ENCODE measurements at regions not wholly inside any gene's neighbourhood (a gene's known extent, or its start where the extent isn't known, plus 50 kb on each side); places are given as distances from the start of the nearest gene placed in this dataset.

DNA sequence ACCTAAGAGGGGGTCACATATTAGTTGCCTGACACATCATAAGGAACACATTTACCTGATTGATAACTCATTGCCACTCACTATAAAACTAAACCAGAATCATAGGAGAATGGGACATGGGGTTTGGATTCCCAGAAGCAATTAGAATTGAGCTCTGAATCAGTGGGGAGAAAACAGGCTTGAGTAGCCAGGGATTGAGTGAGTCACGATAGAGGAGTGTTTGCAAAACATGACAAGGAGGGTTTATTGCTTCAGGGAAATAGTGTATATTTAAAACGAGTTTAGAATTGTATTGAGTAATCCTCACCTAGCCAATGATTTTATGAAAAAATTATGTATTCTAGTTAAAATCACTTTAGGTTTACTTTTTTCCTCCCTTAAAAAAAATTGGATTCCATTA is 101.1 kb upstream of the THRB start:
- DNase-seq (ENCODE audit: low spot score), result no peak
- no peak for FAIRE-seq

DNA sequence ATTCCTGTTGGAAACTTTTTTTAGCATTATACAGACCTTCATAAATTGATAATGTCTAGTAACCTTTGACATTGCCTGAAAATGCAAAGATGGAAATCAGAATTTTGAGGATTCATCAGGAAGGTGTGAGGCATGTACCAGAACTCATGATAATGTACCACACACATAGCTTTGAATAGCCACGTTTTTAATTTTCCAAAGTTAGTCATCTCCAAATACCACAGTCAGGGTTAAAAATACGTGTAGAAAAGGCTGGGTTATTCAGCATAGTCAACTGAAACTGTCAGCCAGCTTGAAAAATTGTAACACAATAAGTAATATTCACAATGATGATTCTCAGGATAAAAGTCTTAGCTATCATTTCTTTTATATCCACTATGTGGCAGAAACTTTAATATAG is 102.0 kb upstream of the THRB start:
- FAIRE-seq (no peak), DNase-seq (ENCODE audit: low spot score) (no peak)

DNA sequence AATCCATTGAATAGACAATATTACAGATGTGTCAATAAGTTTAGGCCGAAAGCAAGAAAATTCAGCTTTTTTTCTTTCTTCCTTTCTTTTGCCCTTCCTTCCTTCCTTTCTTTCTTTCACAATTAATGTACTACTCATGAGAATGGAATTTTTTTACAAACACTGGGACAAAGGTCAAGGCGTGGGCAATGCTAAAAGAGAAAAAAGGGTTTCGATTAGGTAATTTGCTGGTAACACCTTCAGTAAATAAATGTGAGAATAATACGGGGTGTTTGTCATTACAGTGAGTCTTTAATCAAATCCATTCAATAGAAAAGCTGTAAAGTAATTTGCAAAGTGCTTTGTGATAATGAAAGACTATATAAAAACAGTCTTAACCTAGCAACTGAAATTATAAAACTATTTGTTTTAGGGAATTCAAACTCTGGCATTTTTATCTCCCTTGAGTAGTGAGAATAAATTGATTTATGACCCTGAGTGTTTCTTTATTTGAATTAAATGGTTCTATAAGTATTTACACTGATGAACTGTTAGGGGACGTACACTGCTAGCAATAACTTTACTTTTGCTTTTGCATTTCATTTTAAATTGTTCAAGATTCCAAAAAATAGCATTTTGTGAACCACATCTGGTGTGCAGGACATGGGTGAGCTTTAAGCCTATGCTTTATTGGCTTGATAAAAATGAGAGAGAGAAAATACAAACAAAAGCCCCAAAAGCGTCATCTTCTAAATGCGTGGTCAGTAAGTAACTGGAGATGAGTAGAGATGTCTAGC is 104.2 kb upstream of the THRB start:
- DNase-seq (ENCODE audit: low spot score) (peak; percentile 36), FAIRE-seq (no peak)

DNA sequence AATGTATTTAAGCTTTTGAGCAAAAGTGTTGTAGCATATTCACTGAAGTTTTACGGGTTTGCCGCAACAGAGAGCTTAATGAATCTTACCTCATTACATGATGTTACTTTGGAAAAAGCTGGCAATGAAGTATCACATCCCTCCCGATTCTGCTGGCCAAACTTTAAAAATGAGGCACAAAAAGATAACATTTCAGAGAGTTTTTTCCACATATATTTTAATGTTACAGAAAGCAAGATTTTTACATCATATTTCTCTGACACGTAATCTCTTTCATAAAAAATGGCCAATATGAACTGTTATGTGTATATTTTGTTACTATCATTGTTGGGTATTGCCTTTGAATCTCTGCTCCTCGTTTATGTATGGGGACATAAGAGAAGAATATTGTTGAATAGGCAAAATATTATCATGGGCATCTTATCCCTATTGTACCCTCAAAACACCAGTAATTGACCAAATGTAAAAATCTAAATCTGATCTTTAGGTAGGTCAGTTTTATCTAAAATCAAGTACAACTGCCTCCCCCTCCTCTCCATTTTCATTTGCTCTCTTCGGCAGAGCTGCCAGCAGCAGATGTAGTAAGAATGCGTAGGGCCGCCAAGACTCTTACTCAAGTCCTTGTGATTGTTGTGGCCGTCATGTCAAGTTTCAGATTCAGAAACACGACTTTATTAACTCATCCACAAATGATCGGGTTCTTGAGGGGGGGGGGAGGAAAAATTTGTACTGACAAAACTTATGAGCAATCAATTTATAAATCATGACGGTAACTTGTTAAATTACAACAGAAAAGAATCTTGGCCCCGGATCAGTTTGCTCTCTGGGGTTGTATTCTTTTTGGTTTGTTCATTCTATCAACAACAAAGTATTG is 106.7 kb upstream of the THRB start:
- DNase-seq (ENCODE audit: low spot score) (no peak), FAIRE-seq (no peak)

DNA sequence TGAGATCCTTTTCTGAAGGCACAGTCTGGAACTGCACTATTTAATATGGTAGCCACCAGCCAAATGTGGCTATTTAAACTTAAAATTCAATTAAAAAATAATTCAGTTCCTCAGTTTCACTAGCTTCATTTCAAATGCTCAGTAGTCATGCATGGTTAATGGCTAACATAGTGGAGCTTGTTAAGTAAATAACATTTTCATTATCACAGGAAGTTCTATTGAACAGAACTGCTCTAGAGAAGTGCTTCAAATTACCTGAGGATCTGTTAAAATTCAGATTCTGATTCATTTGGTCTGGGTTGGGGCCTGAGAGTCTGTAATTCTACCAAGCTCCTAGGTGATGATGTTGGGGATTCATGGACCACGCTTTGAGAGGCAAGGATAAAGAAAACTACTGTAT is 109.6 kb upstream of the THRB start:
- DNase-seq (ENCODE audit: low spot score) (no peak), FAIRE-seq (no peak)

DNA sequence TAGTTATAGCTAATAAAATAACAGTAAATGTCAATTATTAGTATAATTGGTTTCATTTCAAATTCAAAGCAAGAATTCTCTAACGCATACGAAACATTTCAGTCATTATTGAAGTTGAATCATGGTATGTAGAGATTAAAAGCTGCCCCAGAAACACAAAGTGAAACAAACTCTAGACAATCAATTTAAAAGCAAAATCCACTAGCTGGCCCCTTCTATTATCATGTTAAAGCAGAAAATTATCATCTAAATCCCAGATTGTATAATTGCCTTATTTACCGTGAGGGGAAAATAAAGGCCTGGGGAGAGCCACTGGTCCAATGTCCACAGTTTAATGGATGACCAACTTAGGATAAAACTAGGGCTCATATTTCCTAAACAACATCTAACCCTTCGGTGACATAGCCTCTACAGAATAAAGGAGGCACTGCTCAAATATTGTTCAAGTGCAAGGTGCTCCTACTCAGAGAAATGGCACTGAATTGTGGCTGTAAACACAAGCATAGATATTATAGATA is 110.9 kb upstream of the THRB start:
- FAIRE-seq (no peak), DNase-seq (ENCODE audit: low spot score) (no peak)

DNA sequence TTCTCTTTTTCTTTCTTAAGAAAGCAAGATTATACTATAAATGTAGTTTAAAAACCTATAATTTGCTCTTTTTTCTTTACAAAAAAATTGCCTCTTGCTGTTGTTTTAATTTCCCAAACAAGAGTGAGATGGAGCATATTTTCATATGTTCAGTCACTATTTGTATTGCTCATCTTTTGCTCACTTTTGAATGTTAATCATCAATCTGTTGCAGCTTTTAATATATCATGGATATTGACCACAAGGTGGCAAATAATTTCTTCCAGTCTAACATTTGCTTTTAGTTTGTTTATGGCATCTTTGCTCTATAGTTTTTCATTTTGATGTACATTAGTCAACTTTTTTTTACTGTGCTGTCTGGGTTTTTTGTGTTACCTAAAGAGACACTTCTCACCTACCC is 112.6 kb upstream of the THRB start:
- DNase-seq (ENCODE audit: low spot score) (no peak), FAIRE-seq (no peak)

DNA sequence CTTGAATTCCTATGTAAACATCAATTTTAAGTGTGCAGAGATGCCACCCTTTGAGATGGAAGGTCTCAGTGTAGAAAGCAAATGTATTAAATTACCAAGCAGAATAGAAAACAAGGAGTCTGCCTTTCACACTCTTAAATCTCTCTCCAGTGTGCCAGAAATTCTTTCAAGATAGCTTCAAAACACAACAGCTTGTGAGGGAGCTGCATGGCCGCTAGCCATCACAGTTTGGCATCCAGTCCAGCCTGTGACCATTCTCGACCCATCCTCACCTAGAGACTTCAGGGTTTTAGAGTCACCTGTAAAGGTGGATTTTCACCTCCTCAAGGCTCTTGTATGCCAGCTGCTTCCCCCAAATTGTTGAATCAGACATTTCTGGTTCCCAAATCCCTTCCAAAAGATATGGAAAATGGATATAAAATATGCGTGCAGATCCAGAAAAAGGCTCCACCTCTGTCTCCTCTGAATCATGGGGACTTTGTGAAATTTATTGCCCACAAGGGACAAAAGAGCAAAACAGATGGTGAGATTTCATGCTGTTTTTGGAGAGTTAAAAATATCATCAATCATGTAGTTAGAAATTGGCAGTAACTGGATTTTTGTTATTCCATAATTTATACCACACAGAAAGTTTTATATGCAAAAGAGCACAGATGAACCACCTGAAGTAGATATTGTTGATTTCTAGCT is 114.2 kb upstream of the THRB start:
- FAIRE-seq (no peak), DNase-seq (ENCODE audit: low spot score) (no peak)

DNA sequence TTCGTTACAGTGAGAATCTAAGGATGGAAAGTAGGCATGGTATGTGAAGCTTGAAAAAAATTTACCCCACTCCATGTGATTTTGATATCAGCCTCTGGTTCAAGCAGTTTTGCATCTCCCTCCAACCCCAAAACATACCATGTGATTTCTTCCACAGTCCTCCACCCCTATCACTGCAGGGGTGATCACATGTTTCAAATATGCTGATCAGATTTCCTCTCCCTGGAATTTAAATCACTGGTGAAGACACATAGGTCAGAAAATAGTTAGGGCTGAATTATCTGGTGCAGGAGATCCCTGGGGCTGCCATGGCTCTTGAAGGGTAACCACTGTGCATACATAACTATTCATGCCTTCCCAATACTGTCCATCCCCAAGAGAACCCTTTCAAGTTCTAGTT is 119.7 kb upstream of the THRB start:
- DNase-seq (ENCODE audit: low spot score) (no peak), FAIRE-seq (no peak)

DNA sequence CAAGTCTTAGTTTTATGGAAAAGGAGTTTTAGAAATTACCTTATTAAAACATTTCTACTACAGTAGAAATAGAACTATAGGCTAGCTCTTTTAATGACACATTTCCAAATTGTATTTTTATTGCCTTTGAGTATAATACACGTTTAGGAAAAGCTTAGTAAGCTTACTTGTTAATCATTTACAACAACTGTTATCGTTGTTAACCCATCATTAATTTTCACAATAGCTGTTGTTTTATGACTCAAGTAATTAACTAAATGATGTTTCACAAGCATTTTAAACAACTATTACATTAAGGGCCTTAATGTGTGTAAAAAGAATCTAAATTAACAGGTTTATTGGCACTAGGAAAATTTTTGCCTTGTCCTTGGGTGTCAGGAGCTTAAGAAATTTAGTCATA is 120.5 kb upstream of the THRB start:
- DNase-seq (ENCODE audit: low spot score) (no peak), FAIRE-seq (no peak)

DNA sequence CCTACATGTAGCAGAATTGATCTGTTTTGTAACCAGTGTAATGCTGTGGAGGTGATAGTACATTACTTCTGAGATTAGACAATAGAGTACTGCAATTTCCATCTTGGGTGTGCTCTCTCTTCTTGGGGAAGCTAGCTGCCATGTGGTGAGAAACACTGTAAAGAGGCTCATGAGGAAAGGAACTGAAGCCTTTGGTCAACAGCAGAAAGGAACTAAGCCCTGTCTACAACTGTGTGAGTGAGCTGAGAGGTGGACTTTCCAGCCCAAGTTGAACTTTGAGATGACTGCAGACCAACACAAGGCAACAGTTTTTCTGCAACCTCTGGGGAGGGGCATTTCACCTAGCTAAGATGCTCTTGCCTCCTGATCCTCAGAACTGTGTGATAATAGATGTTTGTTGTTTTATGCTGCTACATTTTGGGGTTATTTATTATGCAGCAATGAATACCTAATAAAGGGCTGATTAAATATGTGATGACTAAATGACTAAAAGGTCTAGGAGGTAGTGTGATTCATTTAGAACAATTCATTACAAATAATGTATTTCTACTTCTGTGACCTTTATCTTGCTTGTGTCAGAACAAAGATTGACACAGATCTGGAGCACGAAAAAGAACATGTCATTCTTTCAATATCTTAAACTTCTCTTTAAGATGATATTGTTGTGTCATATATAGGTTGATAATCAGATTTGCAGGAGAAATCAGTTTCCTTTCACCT is 121.6 kb upstream of the THRB start:
- FAIRE-seq (no peak), DNase-seq (ENCODE audit: low spot score) (no peak)

DNA sequence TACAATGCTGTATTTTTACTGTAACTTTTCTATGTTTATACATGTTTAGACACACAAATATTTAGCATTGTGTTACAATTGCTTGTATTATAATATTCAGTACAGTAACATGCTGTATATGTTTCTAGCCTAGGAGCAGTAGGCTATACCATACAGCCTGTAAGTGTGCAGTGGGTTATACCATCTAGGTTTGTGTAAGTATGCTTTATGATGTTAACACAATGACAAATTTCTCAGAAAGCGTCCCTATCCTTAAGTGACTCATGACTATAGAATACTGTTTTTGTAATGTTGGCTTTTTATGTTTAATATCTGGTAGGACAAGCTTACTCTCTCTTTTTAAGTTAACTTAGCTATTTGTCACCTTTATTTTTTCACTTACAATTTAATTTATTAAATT is 127.5 kb upstream of the THRB start:
- FAIRE-seq, result no peak
- no peak for DNase-seq (ENCODE audit: low spot score)

DNA sequence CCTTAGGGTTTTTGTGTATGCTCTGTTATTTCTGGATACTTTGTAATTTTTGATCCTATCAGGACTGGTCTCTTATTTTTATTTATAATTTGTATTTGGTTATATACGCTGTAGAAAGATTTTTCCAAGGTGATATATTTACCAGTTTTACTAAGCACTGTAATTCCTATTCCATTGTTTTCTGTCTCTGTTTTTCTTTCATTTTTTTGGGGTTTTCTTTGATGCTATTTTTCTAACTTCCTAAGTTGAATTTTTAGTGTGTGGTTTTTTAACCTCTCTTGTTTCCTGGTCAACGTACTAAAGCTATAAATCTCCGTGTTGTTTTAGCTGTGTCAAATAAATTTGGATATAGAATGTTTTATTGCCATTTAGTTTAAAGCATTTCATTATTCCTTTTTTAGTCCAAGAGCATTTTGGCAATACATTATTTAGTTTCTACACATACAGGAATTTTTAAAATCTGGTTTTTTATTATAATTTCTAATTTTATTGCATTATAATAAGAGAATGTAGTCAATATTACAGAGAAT is 128.1 kb upstream of the THRB start:
- no peak for DNase-seq (ENCODE audit: low spot score)

DNA sequence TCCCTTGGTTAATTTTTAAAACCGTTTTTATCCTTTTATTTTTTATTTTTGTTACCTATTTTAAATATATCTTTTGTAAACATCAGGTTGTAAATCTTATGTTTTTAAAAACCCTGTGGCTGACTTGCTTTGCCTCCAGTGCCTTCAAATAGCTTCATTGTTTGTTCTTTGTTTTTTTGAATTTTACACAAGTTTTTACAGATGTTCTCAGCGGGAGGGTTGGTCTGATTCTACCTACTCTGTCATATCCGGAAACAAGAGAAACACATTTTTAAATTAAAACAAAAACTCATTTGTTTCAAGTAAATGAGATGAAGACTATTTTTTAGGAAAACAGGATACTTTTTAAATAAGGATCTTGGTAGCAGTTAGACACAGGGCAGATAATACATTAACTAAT is 129.0 kb upstream of the THRB start:
- DNase-seq (ENCODE audit: low spot score) (no peak), FAIRE-seq (no peak)

More for the DNA sequence above, 128.1 kb upstream of the THRB start:
- FAIRE-seq, result no peak

DNA sequence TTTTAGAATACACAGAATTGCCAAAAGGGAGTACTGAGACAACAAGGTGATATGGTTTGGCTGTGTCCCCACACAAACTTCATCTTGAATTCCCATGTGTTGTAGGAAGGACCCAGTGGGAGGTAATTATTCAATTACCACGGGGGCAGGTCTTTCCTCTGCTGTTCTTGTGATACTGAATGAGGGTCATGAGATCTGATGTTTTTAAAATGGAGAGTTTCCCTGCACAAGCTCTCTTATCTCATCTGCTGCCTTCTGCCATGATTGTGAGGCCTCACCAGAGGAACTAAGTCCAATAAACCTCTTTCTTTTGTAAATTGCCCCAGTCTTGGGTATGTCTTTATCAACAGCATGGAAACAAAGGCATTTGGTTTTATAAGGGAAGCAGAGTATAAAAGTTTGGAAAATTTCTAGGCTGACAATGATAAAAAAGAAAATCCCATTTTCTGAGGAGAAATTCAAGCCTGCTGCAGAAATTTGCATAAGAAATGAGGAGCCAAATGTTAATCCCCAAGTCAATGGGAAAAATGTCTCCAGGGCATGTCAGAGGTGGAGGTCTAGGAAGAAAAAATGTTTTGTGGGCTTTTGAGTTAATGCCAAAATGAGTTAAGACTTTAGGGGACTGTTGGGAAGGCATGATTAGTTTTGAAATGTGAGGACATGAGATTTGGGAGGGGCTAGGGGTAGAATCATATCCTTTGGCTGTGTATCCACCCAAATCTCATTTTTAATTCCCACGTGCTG is 130.5 kb upstream of the THRB start:
- no peak for FAIRE-seq

DNA sequence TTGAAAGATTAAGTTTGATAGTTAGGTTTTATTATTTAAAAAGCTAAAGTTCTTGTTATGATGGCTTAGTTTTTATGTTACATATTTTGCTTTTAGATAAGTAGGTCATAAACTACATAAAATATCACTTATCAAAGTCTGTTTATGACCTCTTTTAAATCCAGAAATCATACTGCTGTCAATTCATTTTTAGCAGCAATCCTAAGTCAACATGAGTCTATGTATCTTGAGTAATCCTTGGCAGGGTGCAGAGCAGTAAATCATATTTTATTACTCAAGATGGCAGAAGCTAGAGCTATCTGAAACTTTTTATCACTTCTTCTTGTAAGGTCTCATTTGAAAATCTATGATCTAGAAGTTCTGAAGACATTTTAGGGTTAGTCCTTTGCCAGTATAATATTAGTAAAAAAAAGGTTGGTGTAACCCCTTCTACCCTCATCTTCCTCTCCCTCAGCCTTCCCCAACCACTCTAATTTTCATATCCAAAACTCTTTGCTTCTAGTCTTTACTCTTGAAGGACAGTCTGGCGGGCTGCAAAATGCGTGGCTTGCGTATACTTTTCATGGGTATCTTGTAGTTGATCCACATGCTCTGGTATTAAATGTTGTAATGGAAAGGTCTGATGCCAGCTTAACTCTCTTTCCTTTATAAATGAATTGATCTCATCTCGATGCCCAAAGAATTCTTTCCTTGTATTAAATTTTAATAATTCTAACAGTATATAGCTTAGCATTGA is 134.0 kb upstream of the THRB start:
- no peak for DNase-seq (ENCODE audit: low spot score)
- FAIRE-seq, result no peak

More for the DNA sequence above, 130.5 kb upstream of the THRB start:
- no peak for DNase-seq (ENCODE audit: low spot score)

DNA sequence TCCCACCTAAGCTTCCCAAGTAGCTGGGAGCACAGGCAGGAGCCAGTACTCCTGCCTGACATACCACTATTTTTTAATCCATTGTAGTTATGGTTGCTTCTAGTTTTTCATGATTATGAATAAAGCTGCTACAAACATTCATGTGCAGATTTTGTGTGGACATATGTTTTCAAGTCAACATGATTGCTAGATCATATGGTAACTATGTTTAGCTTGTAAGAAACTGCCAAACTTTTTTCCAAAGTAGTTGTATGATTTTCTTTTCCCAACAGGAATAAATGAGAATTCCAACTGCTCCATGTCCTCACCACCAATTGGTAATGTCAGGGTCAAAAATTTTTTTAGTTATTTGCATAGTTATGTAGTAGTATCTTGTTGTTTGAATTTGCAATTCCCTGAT is 136.8 kb upstream of the THRB start:
- DNase-seq (ENCODE audit: low spot score) (no peak), FAIRE-seq (no peak)

DNA sequence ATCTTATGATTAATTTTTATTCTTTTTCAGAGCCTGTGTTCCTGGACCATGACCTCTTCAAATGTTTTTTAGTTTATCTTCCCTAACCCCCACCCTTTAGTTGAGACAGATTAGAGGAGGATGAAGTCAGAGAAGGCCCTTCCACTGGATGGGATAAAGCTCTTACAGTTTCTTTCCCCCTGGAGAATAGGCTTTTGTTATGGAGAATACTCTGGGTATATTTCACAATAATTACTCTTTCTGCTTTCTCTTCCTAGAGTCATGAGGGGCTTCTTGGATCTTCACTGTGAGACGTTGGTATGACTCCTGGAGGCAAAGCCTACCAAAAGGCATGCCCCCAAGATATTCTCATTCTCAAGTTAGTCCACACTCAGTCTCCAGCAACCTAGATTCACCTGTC is 144.4 kb upstream of the THRB start:
- no peak for FAIRE-seq
- no peak for DNase-seq (ENCODE audit: low spot score)

DNA sequence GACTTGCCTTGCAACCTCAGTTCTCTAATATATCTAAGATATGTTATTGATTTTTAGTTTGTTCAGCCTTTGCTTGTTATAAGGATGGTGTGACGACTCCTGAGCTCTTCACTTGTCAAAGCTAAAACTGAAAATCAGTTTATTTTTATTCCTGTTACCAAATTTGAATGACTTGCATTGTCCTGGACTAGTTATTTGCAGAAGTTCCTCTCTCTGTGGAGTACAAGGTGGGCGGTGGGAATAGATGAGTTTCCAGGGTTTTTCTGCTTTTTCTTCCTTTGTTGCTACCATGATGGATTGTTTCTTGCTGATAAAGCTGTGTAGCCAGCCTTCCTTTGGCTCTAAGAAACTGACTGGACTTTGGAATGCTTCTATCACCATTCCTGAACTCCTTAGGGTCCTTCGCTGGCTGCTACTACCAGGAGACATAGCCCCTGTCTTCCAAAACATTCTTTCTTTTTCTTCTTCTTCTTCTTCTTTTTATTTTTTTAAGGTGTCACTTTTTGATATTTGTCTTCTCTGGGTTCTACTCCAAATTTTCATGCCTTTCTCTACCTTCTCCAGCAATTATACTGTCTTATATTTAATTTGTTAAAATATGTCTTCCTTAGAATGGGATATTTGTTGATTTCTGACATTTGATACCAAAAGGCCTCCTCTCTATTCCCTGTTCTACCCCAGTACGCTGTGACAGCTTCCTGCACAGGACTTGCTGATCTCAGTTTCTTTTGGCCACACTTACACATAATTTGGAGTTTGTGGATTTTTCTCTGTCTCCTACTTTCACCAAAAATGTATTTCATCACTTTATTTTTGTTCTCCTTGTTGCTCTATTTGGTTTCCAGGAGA is 145.1 kb upstream of the THRB start:
- FAIRE-seq, result no peak
- no peak for DNase-seq (ENCODE audit: low spot score)

All from urothelium cell line (cell line).